ENCODE measurements at regions not wholly inside any gene's neighbourhood (a gene's known extent, or its start where the extent isn't known, plus 50 kb on each side); places are given as distances from the start of the nearest gene placed in this dataset.

GRCh38 chr4:157674699-157675098 is 454.2 kb downstream of the GRIA2 start:
- H3K4me1 Mint-ChIP-seq: no peaks in the 10 kb centered on the region
- ATAC-seq (no peak), DNase-seq (no peak)
- H3K9me3 Mint-ChIP-seq: peaks cover 0 to 24% (median 10%) of the 10 kb centered on the region in 9 donors
- no peaks in the 10 kb centered on the region for H3K27me3 Mint-ChIP-seq
- H3K36me3 Mint-ChIP-seq: no peaks in the 10 kb centered on the region
- no peak overlapping the region for H3K4me3 Mint-ChIP-seq
- H3K27ac Mint-ChIP-seq: no peak overlapping the region
- POLR2A ChIA-PET: no interaction called here

- POLR2A ChIA-PET: no interaction called here
- H3K36me3 Mint-ChIP-seq: no peaks in the 10 kb centered on the region
- no peaks in the 10 kb centered on the region for H3K27me3 Mint-ChIP-seq
- H3K27ac Mint-ChIP-seq: no peak overlapping the region
- H3K4me3 Mint-ChIP-seq: no peak overlapping the region
- ATAC-seq (no peak), DNase-seq (no peak)
- no peaks in the 10 kb centered on the region for H3K4me1 Mint-ChIP-seq
- peaks cover 0 to 14% (median 3%) of the 10 kb centered on the region in 9 donors for H3K9me3 Mint-ChIP-seq
Measured at GRCh38 chr4:157667836-157668235, 447.3 kb downstream of the GRIA2 start.

- H3K36me3 Mint-ChIP-seq: no peaks in the 10 kb centered on the region
- H3K4me1 Mint-ChIP-seq: no peaks in the 10 kb centered on the region
- DNase-seq: no peak
- no peak overlapping the region for H3K4me3 Mint-ChIP-seq
- no peaks in the 10 kb centered on the region for H3K27me3 Mint-ChIP-seq
- no peak for ATAC-seq
- H3K27ac Mint-ChIP-seq: peak overlapping the region in 1 of 10 donors; percentile 72
- H3K9me3 Mint-ChIP-seq: peaks cover 0 to 24% (median 1%) of the 10 kb centered on the region in 9 donors
- POLR2A ChIA-PET: no interaction called here
Measured at GRCh38 chr4:157664726-157665125, 444.2 kb downstream of the GRIA2 start.

- H3K36me3 Mint-ChIP-seq: no peaks in the 10 kb centered on the region
Measured at GRCh38 chr4:157655096-157655809, 434.7 kb downstream of the GRIA2 start.

GRCh38 chr4:157643257-157643656 is 422.7 kb downstream of the GRIA2 start:
- POLR2A ChIA-PET: no interaction called here

More at GRCh38 chr4:157655096-157655809, 434.7 kb downstream of the GRIA2 start:
- POLR2A ChIA-PET: no interaction called here
- Mint-ChIP-seq H3K27ac (no peak overlapping the region), H3K4me3 (no peak overlapping the region), H3K4me1 (no peaks in the 10 kb centered on the region), H3K9me3 (peaks cover 0 to 4% (median 0%) of the 10 kb centered on the region in 9 donors), H3K27me3 (no peaks in the 10 kb centered on the region)
- no peak for ATAC-seq
- no peak for DNase-seq

GRCh38 chr4:157634057-157634456 is 413.5 kb downstream of the GRIA2 start:
- H3K4me3 Mint-ChIP-seq: no peak overlapping the region
- H3K4me1 Mint-ChIP-seq: no peaks in the 10 kb centered on the region
- POLR2A ChIA-PET: no interaction called here
- H3K27ac Mint-ChIP-seq: no peak overlapping the region
- H3K27me3 Mint-ChIP-seq: peaks cover 0 to 1% (median 0%) of the 10 kb centered on the region in 5 donors
- DNase-seq: no peak
- ATAC-seq: no peak
- peaks cover 0 to 18% (median 11%) of the 10 kb centered on the region in 9 donors for H3K9me3 Mint-ChIP-seq
- no peaks in the 10 kb centered on the region for H3K36me3 Mint-ChIP-seq

More at GRCh38 chr4:157643257-157643656, 422.7 kb downstream of the GRIA2 start:
- ATAC-seq (no peak), DNase-seq (no peak)
- Mint-ChIP-seq H3K27ac (no peak overlapping the region), H3K4me1 (no peaks in the 10 kb centered on the region), H3K36me3 (no peaks in the 10 kb centered on the region), H3K27me3 (no peaks in the 10 kb centered on the region), H3K9me3 (peaks cover 0 to 14% (median 4%) of the 10 kb centered on the region in 9 donors), H3K4me3 (no peak overlapping the region)

GRCh38 chr4:157616741-157617472 is 396.4 kb downstream of the GRIA2 start:
- ATAC-seq (no peak), DNase-seq (no peak)
- Mint-ChIP-seq H3K4me3 (no peak overlapping the region), H3K4me1 (no peaks in the 10 kb centered on the region), H3K27me3 (no peaks in the 10 kb centered on the region), H3K27ac (no peak overlapping the region), H3K36me3 (no peaks in the 10 kb centered on the region), H3K9me3 (peaks cover 0 to 12% (median 0%) of the 10 kb centered on the region in 9 donors)
- POLR2A ChIA-PET: no interaction called here

- no peak overlapping the region for H3K4me3 Mint-ChIP-seq
- ATAC-seq: no peak
- DNase-seq: no peak
- POLR2A ChIA-PET: no interaction called here
- H3K27ac Mint-ChIP-seq: no peak overlapping the region
- H3K9me3 Mint-ChIP-seq: peaks cover 0 to 5% (median 1%) of the 10 kb centered on the region in 9 donors
- no peaks in the 10 kb centered on the region for H3K4me1 Mint-ChIP-seq
- H3K27me3 Mint-ChIP-seq: no peaks in the 10 kb centered on the region
- H3K36me3 Mint-ChIP-seq: no peaks in the 10 kb centered on the region
Measured at GRCh38 chr4:157607996-157608395, 387.5 kb downstream of the GRIA2 start.

- POLR2A ChIA-PET: interaction anchor here (0.6 kb wide), 1 partner anchor 19 kb away, joined by 4 read pairs; no protein-coding TSS in a partner anchor
- H3K9me3 Mint-ChIP-seq: peaks cover 0 to 12% (median 0%) of the 10 kb centered on the region in 9 donors
- H3K27ac Mint-ChIP-seq: no peak overlapping the region
- no peaks in the 10 kb centered on the region for H3K4me1 Mint-ChIP-seq
- DNase-seq (no peak), ATAC-seq (no peak)
- H3K4me3 Mint-ChIP-seq: no peak overlapping the region
- no peaks in the 10 kb centered on the region for H3K36me3 Mint-ChIP-seq
- H3K27me3 Mint-ChIP-seq: no peaks in the 10 kb centered on the region
Measured at GRCh38 chr4:157600583-157600982, 380.1 kb downstream of the GRIA2 start.

- POLR2A ChIA-PET: no interaction called here
- Mint-ChIP-seq H3K36me3 (no peaks in the 10 kb centered on the region), H3K27ac (no peak overlapping the region), H3K4me3 (no peak overlapping the region), H3K27me3 (no peaks in the 10 kb centered on the region), H3K4me1 (no peaks in the 10 kb centered on the region), H3K9me3 (peaks cover 0 to 9% (median 0%) of the 10 kb centered on the region in 9 donors)
- no peak for ATAC-seq
- no peak for DNase-seq
Measured at GRCh38 chr4:157591245-157591644, 370.7 kb downstream of the GRIA2 start.

GRCh38 chr4:157590679-157591078 is 370.2 kb downstream of the GRIA2 start:
- ATAC-seq (no peak), DNase-seq (no peak)
- no peaks in the 10 kb centered on the region for H3K36me3 Mint-ChIP-seq
- no peaks in the 10 kb centered on the region for H3K27me3 Mint-ChIP-seq
- H3K4me3 Mint-ChIP-seq: no peak overlapping the region
- H3K4me1 Mint-ChIP-seq: no peaks in the 10 kb centered on the region
- H3K27ac Mint-ChIP-seq: no peak overlapping the region
- POLR2A ChIA-PET: no interaction called here
- H3K9me3 Mint-ChIP-seq: peaks cover 0 to 9% (median 0%) of the 10 kb centered on the region in 9 donors

- H3K36me3 Mint-ChIP-seq: no peaks in the 10 kb centered on the region
- no peak for DNase-seq
- H3K9me3 Mint-ChIP-seq: peaks cover 0 to 9% (median 0%) of the 10 kb centered on the region in 9 donors
- no peaks in the 10 kb centered on the region for H3K4me1 Mint-ChIP-seq
- no peak overlapping the region for H3K27ac Mint-ChIP-seq
- POLR2A ChIA-PET: no interaction called here
- no peak for ATAC-seq
- no peak overlapping the region for H3K4me3 Mint-ChIP-seq
- no peaks in the 10 kb centered on the region for H3K27me3 Mint-ChIP-seq
Measured at GRCh38 chr4:157587681-157588423, 367.3 kb downstream of the GRIA2 start.

- Mint-ChIP-seq H3K27me3 (no peaks in the 10 kb centered on the region), H3K27ac (no peak overlapping the region), H3K4me1 (no peaks in the 10 kb centered on the region), H3K9me3 (peaks cover 0 to 12% (median 7%) of the 10 kb centered on the region in 9 donors), H3K36me3 (no peaks in the 10 kb centered on the region), H3K4me3 (no peak overlapping the region)
- ATAC-seq: no peak
- POLR2A ChIA-PET: no interaction called here
- DNase-seq: no peak
Measured at GRCh38 chr4:157582141-157582540, 361.6 kb downstream of the GRIA2 start.
